K562 (cell line): ENCODE measurements at regions not wholly inside any gene's neighbourhood (a gene's known extent, or its start where the extent isn't known, plus 50 kb on each side); places are given as distances from the start of the nearest gene placed in this dataset.
A peak's percentile ranks its signal among the peaks of the same experiment; 100 is the strongest.

ENCODE experiments used
- ATAC-seq: fragments of 200-7000 bp; cut with Tn5 transposase; 3 replicates; pipeline ENCODE4 v1.9.1; 2020; ENCODE audit warnings: moderate library complexity
- BruUV-seq: library from RNA; stranded (reverse); fragments of 400-500 nt; replicated peaks from 2 replicates; lab custom pipeline; 2021; lab: Mats Ljungman, UMichigan
- CTCF ChIA-PET: fragments of 300-600 bp; formaldehyde crosslinking; extraction: SDS; loops from one replicate; lab custom pipeline; 2021; ENCODE audit warnings: low intra/inter-chr PET ratio; lab: Yijun Ruan, JAX
- POLR2A ChIA-PET: fragments of 300-600, 350-650 bp; sonication (Branson Sonifier 250); formaldehyde crosslinking; extraction: SDS; loops from one replicate; lab custom pipeline; 2021; ENCODE audit warnings: antibody characterized with exemption, inconsistent platforms; lab: Yijun Ruan, JAX
- DNase-seq, 4 experiments: peaks; one replicate each; pipeline versions ENCODE4 v3.0.0 to v3.0.0-alpha.2; 2011 to 2018; ENCODE audit warnings: low spot score in 3 of 4, mixed read lengths in 3 of 4; ENCODE audit errors: extremely low read depth in 1 of 4
- FAIRE-seq: peaks from 2 replicates; lab custom pipeline; 2011; peaks lifted over from hg19 to GRCh38; lab: Jason Lieb, UNC
- H2AFZ ChIP-seq: 2 replicates; pipeline ENCODE4 v1.6.0; 2011; ENCODE audit warnings: low read depth, low read length, control low read depth, inconsistent platforms
- H3K27ac ChIP-seq: fragments of 200-600 bp; 3 replicates; pipeline ENCODE4 v1.8.0; 2011; ENCODE audit warnings: low read depth, mild to moderate bottlenecking, control low read depth, inconsistent platforms, low read length, moderate library complexity, mixed read lengths; ENCODE audit errors: extremely low read depth
- H3K27me3 ChIP-seq, 2 experiments: fragments of 300-600 bp in 1 of 2; 2 replicates in 1 of 2; 3 replicates in 1 of 2; pipeline versions ENCODE4 v1.6.0 to v1.8.0; 2011; ENCODE audit warnings: inconsistent platforms in 2 of 2, low read length in 2 of 2, mild to moderate bottlenecking in 1 of 2, mixed read lengths in 1 of 2, moderate library complexity in 1 of 2; ENCODE audit not compliant: control insufficient read depth in 2 of 2, insufficient read depth in 2 of 2
- H3K36me3 ChIP-seq: fragments of 300-600 bp; 3 replicates; pipeline ENCODE4 v1.8.0; 2011; ENCODE audit warnings: mild to moderate bottlenecking, low read length, inconsistent platforms; ENCODE audit not compliant: control insufficient read depth, insufficient read depth
- H3K4me1 ChIP-seq, 2 experiments: fragments of 200-600 bp in 1 of 2; replicated peaks in 1 of 2; 2 replicates in 1 of 2; 3 replicates in 1 of 2; pipeline versions ENCODE4 v1.5.1 to v1.8.0; 2011; ENCODE audit warnings: inconsistent platforms in 2 of 2, low read length in 2 of 2, mild to moderate bottlenecking in 1 of 2, mixed read lengths in 1 of 2, moderate library complexity in 1 of 2; ENCODE audit not compliant: control insufficient read depth in 2 of 2, insufficient read depth in 2 of 2
- H3K4me2 ChIP-seq: 2 replicates; pipeline ENCODE4 v1.6.1; 2011; ENCODE audit warnings: low read length, control low read depth, inconsistent platforms, mixed read lengths; ENCODE audit not compliant: insufficient read depth
- H3K4me3 ChIP-seq: fragments of 200-600 bp; sonication (generic), shearing (Covaris generic); 2 replicates; pipeline ENCODE4 v1.5.1; 2016; ENCODE audit warnings: control low read depth, inconsistent platforms
- H3K79me2 ChIP-seq: fragments of 200-600 bp; 3 replicates; pipeline ENCODE4 v1.8.0; 2011; ENCODE audit warnings: low read length, inconsistent platforms; ENCODE audit not compliant: control insufficient read depth, insufficient read depth
- H3K9ac ChIP-seq, 2 experiments: 2 replicates each; pipeline versions ENCODE4 v1.6.0 to v1.6.1; 2011; ENCODE audit warnings: low read depth in 2 of 2, low read length in 2 of 2, control low read depth in 1 of 2, inconsistent platforms in 1 of 2, mild to moderate bottlenecking in 1 of 2, mixed read lengths in 1 of 2; ENCODE audit not compliant: insufficient read depth in 1 of 2
- H3K9me1 ChIP-seq: one replicate; pipeline ENCODE4 v1.6.0; 2011; ENCODE audit warnings: inconsistent platforms, mild to moderate bottlenecking, low read length, moderate library complexity; ENCODE audit not compliant: control insufficient read depth, insufficient read depth
- H3K9me3 ChIP-seq: replicated peaks from 2 replicates; pipeline ENCODE4 v1.5.1; 2011; ENCODE audit warnings: low read depth, low read length, inconsistent platforms; ENCODE audit not compliant: control insufficient read depth, insufficient read depth
- H4K20me1 ChIP-seq: replicated peaks from 2 replicates; pipeline ENCODE4 v1.6.1; 2011; ENCODE audit warnings: low read length, inconsistent platforms, mixed read lengths; ENCODE audit not compliant: control insufficient read depth, insufficient read depth
- CBFA2T2 ChIP-seq: fragments of 450-650 bp; conservative IDR thresholded peaks from 2 replicates; pipeline ENCODE4 v1.6.1; 2017; ENCODE audit warnings: mild to moderate bottlenecking
- CCNT2 ChIP-seq: IDR thresholded peaks from 2 replicates; pipeline ENCODE4 v1.6.1; 2011; ENCODE audit warnings: borderline replicate concordance, low read depth, mild to moderate bottlenecking, moderate library complexity, mixed read lengths, low read length; ENCODE audit not compliant: insufficient read length; ENCODE audit errors: extremely low read depth
- CREB5 ChIP-seq: fragments of 250-450 bp; sonication (Bioruptor Pico); IDR thresholded peaks from 2 replicates; pipeline ENCODE4 v1.5.0; 2020; ENCODE audit warnings: mild to moderate bottlenecking
- SPI1 ChIP-seq: IDR thresholded peaks from 2 replicates; pipeline ENCODE4 v1.6.1; 2011; ENCODE audit warnings: low read depth, low read length, control low read depth, borderline replicate concordance
- WHSC1 ChIP-seq: IDR thresholded peaks from one replicate; pipeline ENCODE4 v1.6.1; 2012; ENCODE audit warnings: low read length, control low read depth, inconsistent platforms
- YBX1 ChIP-seq: fragments of 450-650 bp; IDR thresholded peaks from 2 replicates; pipeline ENCODE4 v1.7.1; 2016; ENCODE audit warnings: mild to moderate bottlenecking
- ZZZ3 ChIP-seq: fragments of 450-650 bp; IDR thresholded peaks from 2 replicates; pipeline ENCODE4 v1.6.1; 2016; ENCODE audit warnings: antibody characterized with exemption, mild to moderate bottlenecking, moderate library complexity
- whole genome bisulfite sequencing: fragments of 100-300 bp; shearing (Covaris generic); methylation state at CpG from one replicate; pipeline ENCODE4 v1.1.6; 2016; ENCODE audit warnings: low coverage, mixed read lengths; ENCODE audit not compliant: insufficient coverage; ENCODE audit errors: missing lambda C conversion rate; 5-methylcytosine and 5-hydroxymethylcytosine counted together
- in situ Hi-C: fragments of 300-500 bp; cut with MboI; formaldehyde crosslinking; loops from 4 replicates; pipeline ENCODE4 v1.15.0; 2018; ENCODE audit warnings: inconsistent platforms, mixed read lengths
- intact Hi-C: fragments of 100-400 bp; cut with micrococcal nuclease; formaldehyde crosslinking; loops from 2 replicates; pipeline ENCODE4 v1.14.2; 2022
- TF ChIP-seq, protein P1 (sequence below): sonication (generic); formaldehyde crosslinking; IDR thresholded peaks from 2 replicates; pipeline ENCODE4 v1.4.0; 2020; ENCODE audit warnings: mild to moderate bottlenecking, missing genetic modification reagents

- TF ChIP-seq CCNT2, result no peak
- no peak for TF ChIP-seq CBFA2T2
- TF ChIP-seq SPI1, result peak; percentile 22; the same call in 1 of the 2 replicates
- no peak for TF ChIP-seq CREB5 (CRISPR knock-in tag)
- no peak for TF ChIP-seq ZZZ3
- H3K27me3 ChIP-seq, result no peaks in the 10 kb centered on the region
- no peak overlapping the region for H3K4me2 ChIP-seq
- WGBS, result 6% methylated on average over 7 of the region's 7 CpGs
- in situ Hi-C loops, result no loop called here
- no peak overlapping the region for H3K4me3 ChIP-seq
- FAIRE-seq (no peak), DNase-seq (no peak), ATAC-seq (no peak)
- no peak overlapping the region for H3K9ac ChIP-seq
- no peaks in the 10 kb centered on the region for H4K20me1 ChIP-seq
- H3K36me3 ChIP-seq, result no peaks in the 10 kb centered on the region
- H3K9me3 ChIP-seq, result no peaks in the 10 kb centered on the region
- ChIA-PET POLR2A (no interaction called here), CTCF (no interaction called here)
- intact Hi-C loops, result no loop called here
- BruUV-seq, result no TSS peak
- no peaks in the 10 kb centered on the region; a peak in 1 of 5 replicates for H3K4me1 ChIP-seq
- H3K27ac ChIP-seq, result no peak overlapping the region; the same call in 2 of the 3 replicates
- no peaks in the 10 kb centered on the region for H3K9me1 ChIP-seq
- peak overlapping the region; percentile 77; the same call in 1 of the 2 replicates for H2AFZ ChIP-seq
- no peaks in the 10 kb centered on the region for H3K79me2 ChIP-seq
Measured at GRCh38 chr10:93160829-93161228, 87.1 kb downstream of the CYP26A1 start.

DNA sequence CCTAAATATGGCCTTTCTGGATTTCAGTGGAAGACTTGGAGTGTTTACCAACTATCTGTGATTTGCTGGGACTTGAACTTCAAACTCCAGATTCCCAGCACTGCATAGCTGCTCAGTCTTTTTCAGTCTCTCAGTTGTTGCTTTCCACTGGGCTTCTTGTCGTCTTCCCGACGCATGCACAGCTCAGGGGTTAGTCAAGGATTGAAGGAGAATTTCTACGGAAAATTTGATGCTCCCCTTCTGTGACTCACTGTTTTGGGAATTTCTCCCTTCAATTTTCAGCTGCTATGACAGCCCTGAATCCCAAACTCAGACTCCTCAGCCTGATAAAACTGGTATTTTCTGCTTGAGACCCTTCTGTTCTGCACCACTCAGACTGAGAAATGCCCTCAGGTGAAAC lies 91.7 kb downstream of the CYP26A1 start:
- H3K4me1 ChIP-seq, result no peaks in the 10 kb centered on the region; a peak in 1 of 5 replicates
- H3K27me3 ChIP-seq, result no peaks in the 10 kb centered on the region
- no peaks in the 10 kb centered on the region for H4K20me1 ChIP-seq
- H3K4me3 ChIP-seq, result no peak overlapping the region
- H3K27ac ChIP-seq, result no peak overlapping the region
- ChIA-PET CTCF (no interaction called here), POLR2A (no interaction called here)
- H2AFZ ChIP-seq, result no peak overlapping the region
- in situ Hi-C loops, result no loop called here
- FAIRE-seq (no peak), ATAC-seq (no peak), DNase-seq (no peak)
- no peaks in the 10 kb centered on the region for H3K36me3 ChIP-seq
- no peak overlapping the region for H3K4me2 ChIP-seq
- TF ChIP-seq, protein P1, sequence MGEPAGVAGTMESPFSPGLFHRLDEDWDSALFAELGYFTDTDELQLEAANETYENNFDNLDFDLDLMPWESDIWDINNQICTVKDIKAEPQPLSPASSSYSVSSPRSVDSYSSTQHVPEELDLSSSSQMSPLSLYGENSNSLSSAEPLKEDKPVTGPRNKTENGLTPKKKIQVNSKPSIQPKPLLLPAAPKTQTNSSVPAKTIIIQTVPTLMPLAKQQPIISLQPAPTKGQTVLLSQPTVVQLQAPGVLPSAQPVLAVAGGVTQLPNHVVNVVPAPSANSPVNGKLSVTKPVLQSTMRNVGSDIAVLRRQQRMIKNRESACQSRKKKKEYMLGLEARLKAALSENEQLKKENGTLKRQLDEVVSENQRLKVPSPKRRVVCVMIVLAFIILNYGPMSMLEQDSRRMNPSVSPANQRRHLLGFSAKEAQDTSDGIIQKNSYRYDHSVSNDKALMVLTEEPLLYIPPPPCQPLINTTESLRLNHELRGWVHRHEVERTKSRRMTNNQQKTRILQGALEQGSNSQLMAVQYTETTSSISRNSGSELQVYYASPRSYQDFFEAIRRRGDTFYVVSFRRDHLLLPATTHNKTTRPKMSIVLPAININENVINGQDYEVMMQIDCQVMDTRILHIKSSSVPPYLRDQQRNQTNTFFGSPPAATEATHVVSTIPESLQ (CRISPR knock-in tag), result no peak
- TF ChIP-seq YBX1 (no peak), WHSC1 (no peak)
- WGBS, result 0% methylated on average over 4 of the region's 4 CpGs
- H3K79me2 ChIP-seq, result no peaks in the 10 kb centered on the region
- H3K9me1 ChIP-seq, result no peaks in the 10 kb centered on the region
- no TSS peak for BruUV-seq
- H3K9me3 ChIP-seq, result no peaks in the 10 kb centered on the region
- no peak overlapping the region for H3K9ac ChIP-seq
- intact Hi-C loops, result no loop called here
